GM19328 (cell line): ENCODE measurements at regions not wholly inside any gene's neighbourhood (a gene's known extent, or its start where the extent isn't known, plus 50 kb on each side); places are given as distances from the start of the nearest gene placed in this dataset.

Experiments
- ATAC-seq: cut with Tn5 transposase; IDR thresholded peaks from one replicate; pipeline ENCODE4 v1.9.1; 2021; ENCODE audit warnings: mild to moderate bottlenecking, moderate library complexity; ENCODE audit not compliant: unreplicated experiment

DNA sequence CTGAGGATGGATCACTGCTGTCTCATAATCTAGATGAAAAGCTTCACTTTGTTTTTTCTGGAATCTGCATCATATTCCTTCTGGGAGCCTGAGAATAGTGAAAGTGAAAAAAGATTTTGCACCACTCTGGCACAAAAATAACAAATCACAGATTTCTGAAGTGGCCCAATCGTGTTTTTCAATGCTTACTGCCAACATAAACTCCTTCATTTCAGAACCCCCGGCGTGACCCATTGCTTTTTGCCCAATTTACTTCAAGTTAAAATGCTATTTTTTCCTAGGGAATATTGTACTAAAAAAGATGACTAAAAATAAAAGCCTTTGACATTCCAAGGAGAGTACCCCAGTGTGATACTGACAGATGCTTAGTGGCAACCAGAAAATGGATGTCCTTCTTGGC, 53.7 kb upstream of the ANK3 start:
- no peak for ATAC-seq

DNA sequence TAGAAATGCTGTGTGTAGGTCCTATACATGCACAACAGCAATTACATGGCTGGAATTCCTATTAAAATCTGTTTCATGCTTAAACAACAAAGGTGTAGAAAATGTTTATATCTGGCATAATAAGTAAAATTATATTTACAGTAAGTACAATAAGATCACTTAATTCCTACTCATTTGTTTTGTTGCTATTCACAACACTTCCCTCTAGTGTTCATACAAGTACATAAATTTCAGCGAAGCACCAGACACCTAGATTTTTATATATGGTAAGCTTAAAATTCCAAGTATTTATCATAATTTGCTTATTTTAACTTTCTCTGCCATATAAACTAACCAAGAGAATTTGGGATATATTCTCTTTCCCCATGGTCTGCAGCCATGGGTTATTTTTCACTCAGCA, 51.8 kb upstream of the ANK3 start:
- no peak for ATAC-seq

DNA sequence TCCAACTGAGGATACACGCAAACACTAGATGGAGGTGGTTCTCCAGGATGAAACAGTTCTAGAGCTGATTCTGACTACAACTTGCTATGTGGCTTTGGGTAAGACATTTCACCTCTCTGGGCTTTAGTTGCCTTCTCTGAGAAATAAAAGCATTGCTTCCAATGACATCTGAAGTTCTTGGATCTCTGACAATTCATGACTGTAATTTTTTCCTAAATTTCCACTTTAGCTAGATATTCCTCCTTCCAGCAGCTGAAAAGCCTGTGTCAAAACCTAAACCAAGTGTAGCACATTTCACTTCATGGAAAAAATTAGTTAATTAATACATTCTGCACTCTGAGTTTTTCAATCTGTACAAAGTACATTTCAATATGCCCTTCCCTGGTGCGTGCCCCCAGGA, 50.0 kb upstream of the ANK3 start:
- no peak for ATAC-seq
